Stomach (tissue), 4 donors: ENCODE measurements at regions not wholly inside any gene's neighbourhood (a gene's known extent, or its start where the extent isn't known, plus 50 kb on each side); places are given as distances from the start of the nearest gene placed in this dataset.

Experiments used
- CTCF ChIP-seq, 7 experiments: fragments of 450-650 bp in 4 of 7; fragments of 200-600 bp in 3 of 7; sonication (generic) in 3 of 7; IDR thresholded peaks; one replicate each; pipeline ENCODE4 v1.5.1; 2016 to 2019; ENCODE audit warnings: antibody characterized with exemption in 7 of 7, control low read depth in 2 of 7, mild to moderate bottlenecking in 1 of 7
- POLR2A ChIP-seq, 4 donors: fragments of 450-650 bp; IDR thresholded peaks; one replicate each; pipeline ENCODE4 v1.6.1; 2016; ENCODE audit warnings: antibody characterized with exemption in 4 of 4, control low read depth in 2 of 4, mild to moderate bottlenecking in 1 of 4, moderate library complexity in 1 of 4

- TF ChIP-seq POLR2A (IDR thresholded peaks at IDR 0.05) (no peak), CTCF (IDR thresholded peaks at IDR 0.05) (no peak)
Observed at GRCh38 chr5:53173083-53173482, 63.5 kb upstream of the MOCS2 start.
